GM19397 (cell line): ENCODE measurements at regions not wholly inside any gene's neighbourhood (a gene's known extent, or its start where the extent isn't known, plus 50 kb on each side); places are given as distances from the start of the nearest gene placed in this dataset.

Experiments
- ATAC-seq: cut with Tn5 transposase; IDR thresholded peaks from one replicate; pipeline ENCODE4 v1.9.1; 2021; ENCODE audit warnings: mild to moderate bottlenecking, moderate library complexity; ENCODE audit not compliant: unreplicated experiment

- no peak for ATAC-seq
These were observed 210.9 kb upstream of the CST7 start for GRCh38 chr20:24738058-24738775.

GRCh38 chr20:24738981-24739633, 210.0 kb upstream of the CST7 start:
- ATAC-seq = no peak

GRCh38 chr20:24739746-24740145, 209.3 kb upstream of the CST7 start:
- ATAC-seq = no peak

GRCh38 chr20:24741493-24742072, 207.5 kb upstream of the CST7 start:
- no peak for ATAC-seq

- ATAC-seq = no peak
These were observed 206.6 kb upstream of the CST7 start for GRCh38 chr20:24742436-24742835.

- no peak for ATAC-seq
These were observed 206.1 kb upstream of the CST7 start for GRCh38 chr20:24742989-24743388.

- ATAC-seq = no peak
These were observed 205.4 kb upstream of the CST7 start for GRCh38 chr20:24743641-24744040.

GRCh38 chr20:24744747-24745146, 204.3 kb upstream of the CST7 start:
- no peak for ATAC-seq

- no peak for ATAC-seq
These were observed 203.9 kb upstream of the CST7 start for GRCh38 chr20:24745206-24745605.

- no peak for ATAC-seq
These were observed 203.3 kb upstream of the CST7 start for GRCh38 chr20:24745617-24746350.

- ATAC-seq = no peak
These were observed 202.8 kb upstream of the CST7 start for GRCh38 chr20:24746351-24746685.

- no peak for ATAC-seq
These were observed 201.9 kb upstream of the CST7 start for GRCh38 chr20:24747010-24747712.

GRCh38 chr20:24747881-24748595, 201.0 kb upstream of the CST7 start:
- no peak for ATAC-seq

- no peak for ATAC-seq
These were observed 197.5 kb upstream of the CST7 start for GRCh38 chr20:24751551-24751950.

- ATAC-seq = no peak
These were observed 196.5 kb upstream of the CST7 start for GRCh38 chr20:24752612-24753011.

- no peak for ATAC-seq
These were observed 195.9 kb upstream of the CST7 start for GRCh38 chr20:24753130-24753529.

GRCh38 chr20:24754691-24755090, 194.4 kb upstream of the CST7 start:
- no peak for ATAC-seq

- no peak for ATAC-seq
These were observed 193.6 kb upstream of the CST7 start for GRCh38 chr20:24755411-24755922.

- ATAC-seq = no peak
These were observed 192.6 kb upstream of the CST7 start for GRCh38 chr20:24756292-24757025.
